ENCODE measurements at regions not wholly inside any gene's neighbourhood (a gene's known extent, or its start where the extent isn't known, plus 50 kb on each side); places are given as distances from the start of the nearest gene placed in this dataset.

DNA sequence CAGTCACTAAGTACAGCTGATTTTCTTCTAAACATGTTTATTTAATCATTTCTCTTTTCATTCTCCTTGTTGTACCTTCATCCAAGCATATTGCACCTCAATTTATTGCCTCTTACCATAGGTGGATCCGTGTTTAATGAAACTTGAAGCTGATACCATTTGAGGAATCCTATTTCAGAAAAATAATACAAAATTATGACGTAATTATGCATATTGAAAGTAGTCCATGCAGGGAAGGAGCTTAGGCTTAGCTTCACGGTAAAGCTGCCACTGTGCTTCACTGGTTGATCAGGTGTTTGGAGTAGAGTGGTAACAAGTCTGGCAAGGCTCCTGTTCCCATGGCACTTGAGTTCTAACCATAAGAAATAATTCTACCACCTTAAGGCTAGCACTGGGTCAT lies 61.0 kb upstream of the CLEC14A start:
- H2BK120ac ChIP-seq (ENCODE audit: low read depth, low read length) = no peak overlapping the region
- POLR2A ChIA-PET (ENCODE audit: unreplicated experiment) = no interaction called here
- H3K4ac ChIP-seq (ENCODE audit: low read depth, low read length) = no peak overlapping the region
- H3K27ac ChIP-seq (ENCODE audit: insufficient read depth, low read length) = no peak overlapping the region
- H2AFZ ChIP-seq (replicated peaks; ENCODE audit: low read length, poor library complexity) = no peak overlapping the region
- H3K23ac ChIP-seq (ENCODE audit: low read depth, low read length) = no peak overlapping the region
- no peak overlapping the region for H2BK5ac ChIP-seq (ENCODE audit: low read depth, low read length, poor library complexity, severe bottlenecking)
- no peak overlapping the region for H2BK15ac ChIP-seq (ENCODE audit: low read depth, low read length)
- no peak overlapping the region for H3K56ac ChIP-seq (ENCODE audit: extremely low read depth, insufficient read depth, low read length)
- no peak for ATAC-seq (ENCODE audit: low read depth)
- no peak for DNase-seq
- no peak overlapping the region for H3K4me2 ChIP-seq (ENCODE audit: low read depth, low read length)
- CTCF ChIA-PET = no interaction called here
- H2AK9ac ChIP-seq (replicated peaks; ENCODE audit: low read depth, low read length, poor library complexity) = no peak overlapping the region
- BruUV-seq (replicated peaks) = no TSS peak
- no peak overlapping the region for H4K8ac ChIP-seq (ENCODE audit: low read depth in 2 of 2, low read length in 2 of 2)
- H3K9ac ChIP-seq (ENCODE audit: low read depth, low read length) = no peak overlapping the region
- H3K79me1 ChIP-seq (ENCODE audit: low read depth in 1 of 2, low read length in 2 of 2) = no peaks in the 10 kb centered on the region
- no peaks in the 10 kb centered on the region for H3K9me1 ChIP-seq (ENCODE audit: insufficient read depth, low read length)
- no peaks in the 10 kb centered on the region for H3K4me1 ChIP-seq (ENCODE audit: control insufficient read depth, insufficient read depth, low read length)
- H3K36me3 ChIP-seq (ENCODE audit: control insufficient read depth, insufficient read depth, low read length) = no peaks in the 10 kb centered on the region
- H3K27me3 ChIP-seq (ENCODE audit: control insufficient read depth, insufficient read depth, low read length) = no peaks in the 10 kb centered on the region
- no peaks in the 10 kb centered on the region for H3K9me3 ChIP-seq (ENCODE audit: control insufficient read depth, insufficient read depth, low read length)
- no peak overlapping the region for H3K4me3 ChIP-seq (ENCODE audit: insufficient read depth, low read depth, low read length)
- no peak overlapping the region for H4K5ac ChIP-seq (ENCODE audit: low read depth, low read length)
- no peak overlapping the region for H3K14ac ChIP-seq (replicated peaks; ENCODE audit: low read depth, low read length)
- no peak overlapping the region for H3K18ac ChIP-seq (ENCODE audit: low read depth, low read length)
- no CpG with 5 or more reads among the region's 3 CpGs for whole genome bisulfite sequencing, 2 experiments (ENCODE audit: extremely low coverage in 2 of 2, insufficient read length in 1 of 2)
- in situ Hi-C loops (cut with MboI; ENCODE audit: low sequenced_read_pairs) = no loop called here
- H4K20me1 ChIP-seq (ENCODE audit: insufficient read depth, low read length) = no peaks in the 10 kb centered on the region
- no peak overlapping the region for H2AK5ac ChIP-seq (ENCODE audit: low read depth, low read length)
- no peak overlapping the region for H2BK20ac ChIP-seq (ENCODE audit: low read depth, low read length)
- no peak overlapping the region for H4K91ac ChIP-seq (ENCODE audit: insufficient read depth, low read depth, low read length)
- intact Hi-C loops (cut with micrococcal nuclease) = no loop called here
- no peak for TF ChIP-seq CHD1 (IDR thresholded peaks at IDR 0.05; ENCODE audit: low read depth, low read length)
- TF ChIP-seq NFE2L2 (IDR thresholded peaks at IDR 0.05; ENCODE audit: low read depth, low read length) = no peak
- TF ChIP-seq, protein P1, sequence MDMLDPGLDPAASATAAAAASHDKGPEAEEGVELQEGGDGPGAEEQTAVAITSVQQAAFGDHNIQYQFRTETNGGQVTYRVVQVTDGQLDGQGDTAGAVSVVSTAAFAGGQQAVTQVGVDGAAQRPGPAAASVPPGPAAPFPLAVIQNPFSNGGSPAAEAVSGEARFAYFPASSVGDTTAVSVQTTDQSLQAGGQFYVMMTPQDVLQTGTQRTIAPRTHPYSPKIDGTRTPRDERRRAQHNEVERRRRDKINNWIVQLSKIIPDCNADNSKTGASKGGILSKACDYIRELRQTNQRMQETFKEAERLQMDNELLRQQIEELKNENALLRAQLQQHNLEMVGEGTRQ (IDR thresholded peaks at IDR 0.05; ENCODE audit: low read depth, low read length) = no peak
- TF ChIP-seq BHLHE40 (IDR thresholded peaks at IDR 0.05; ENCODE audit: low read depth, low read length) = no peak
- TF ChIP-seq CEBPB (IDR thresholded peaks at IDR 0.05; ENCODE audit: low read depth, low read length) = no peak
- TF ChIP-seq MXI1 (IDR thresholded peaks at IDR 0.05; ENCODE audit: borderline replicate concordance, low read depth, low read length) = no peak
- TF ChIP-seq CTCF (conservative IDR thresholded peaks at IDR 0.05; ENCODE audit: low read depth, low read length) = no peak
- TF ChIP-seq POLR2A (IDR thresholded peaks at IDR 0.05; ENCODE audit: low read depth, low read length) = no peak
- TF ChIP-seq, protein P2, sequence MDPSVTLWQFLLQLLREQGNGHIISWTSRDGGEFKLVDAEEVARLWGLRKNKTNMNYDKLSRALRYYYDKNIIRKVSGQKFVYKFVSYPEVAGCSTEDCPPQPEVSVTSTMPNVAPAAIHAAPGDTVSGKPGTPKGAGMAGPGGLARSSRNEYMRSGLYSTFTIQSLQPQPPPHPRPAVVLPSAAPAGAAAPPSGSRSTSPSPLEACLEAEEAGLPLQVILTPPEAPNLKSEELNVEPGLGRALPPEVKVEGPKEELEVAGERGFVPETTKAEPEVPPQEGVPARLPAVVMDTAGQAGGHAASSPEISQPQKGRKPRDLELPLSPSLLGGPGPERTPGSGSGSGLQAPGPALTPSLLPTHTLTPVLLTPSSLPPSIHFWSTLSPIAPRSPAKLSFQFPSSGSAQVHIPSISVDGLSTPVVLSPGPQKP (IDR thresholded peaks at IDR 0.05; ENCODE audit: borderline replicate concordance, low read depth, low read length) = no peak
- no peak for TF ChIP-seq FOS (IDR thresholded peaks at IDR 0.05; ENCODE audit: low read depth, low read length)
- TF ChIP-seq SMC3 (IDR thresholded peaks at IDR 0.05; ENCODE audit: low read depth, low read length) = no peak
- no peak for TF ChIP-seq MAFK (IDR thresholded peaks at IDR 0.05; ENCODE audit: low read depth, low read length)
- no peak for TF ChIP-seq RFX5 (IDR thresholded peaks at IDR 0.05; ENCODE audit: low read depth, low read length)
- no peak for TF ChIP-seq MAZ (IDR thresholded peaks at IDR 0.05; ENCODE audit: borderline replicate concordance, low read depth, low read length)
- no peak for TF ChIP-seq RAD21 (IDR thresholded peaks at IDR 0.05; ENCODE audit: low read length)
- TF ChIP-seq RCOR1 (IDR thresholded peaks at IDR 0.05; ENCODE audit: insufficient replicate concordance, low read length) = no peak
- dilution Hi-C loops (cut with HindIII; ENCODE audit: low sequenced_read_pairs, unreplicated experiment) = no loop called here
